ENCODE measurements at regions not wholly inside any gene's neighbourhood (a gene's known extent, or its start where the extent isn't known, plus 50 kb on each side); places are given as distances from the start of the nearest gene placed in this dataset.

DNA sequence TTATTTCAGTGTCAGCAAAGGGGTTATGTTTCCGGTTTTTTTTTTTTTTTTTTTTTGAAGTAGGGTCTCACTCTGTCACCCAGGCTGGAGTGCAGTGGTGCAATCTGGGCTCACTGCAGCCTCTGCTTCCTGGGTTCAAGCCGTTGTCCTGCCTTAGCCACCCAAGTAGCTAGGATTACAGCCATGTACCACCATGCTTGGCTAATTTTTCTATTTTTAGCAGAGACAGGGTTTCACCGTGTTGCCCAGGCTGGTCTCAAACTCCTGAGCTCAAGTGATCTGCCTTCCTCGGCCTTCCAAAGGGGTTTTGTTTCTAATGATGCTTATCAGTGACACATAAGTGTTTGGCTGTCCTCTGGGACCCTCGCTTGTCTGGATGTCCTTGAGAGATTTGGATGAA is 235.7 kb upstream of the C2CD4B start:
- TF ChIP-seq, protein P1, sequence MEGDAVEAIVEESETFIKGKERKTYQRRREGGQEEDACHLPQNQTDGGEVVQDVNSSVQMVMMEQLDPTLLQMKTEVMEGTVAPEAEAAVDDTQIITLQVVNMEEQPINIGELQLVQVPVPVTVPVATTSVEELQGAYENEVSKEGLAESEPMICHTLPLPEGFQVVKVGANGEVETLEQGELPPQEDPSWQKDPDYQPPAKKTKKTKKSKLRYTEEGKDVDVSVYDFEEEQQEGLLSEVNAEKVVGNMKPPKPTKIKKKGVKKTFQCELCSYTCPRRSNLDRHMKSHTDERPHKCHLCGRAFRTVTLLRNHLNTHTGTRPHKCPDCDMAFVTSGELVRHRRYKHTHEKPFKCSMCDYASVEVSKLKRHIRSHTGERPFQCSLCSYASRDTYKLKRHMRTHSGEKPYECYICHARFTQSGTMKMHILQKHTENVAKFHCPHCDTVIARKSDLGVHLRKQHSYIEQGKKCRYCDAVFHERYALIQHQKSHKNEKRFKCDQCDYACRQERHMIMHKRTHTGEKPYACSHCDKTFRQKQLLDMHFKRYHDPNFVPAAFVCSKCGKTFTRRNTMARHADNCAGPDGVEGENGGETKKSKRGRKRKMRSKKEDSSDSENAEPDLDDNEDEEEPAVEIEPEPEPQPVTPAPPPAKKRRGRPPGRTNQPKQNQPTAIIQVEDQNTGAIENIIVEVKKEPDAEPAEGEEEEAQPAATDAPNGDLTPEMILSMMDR (conservative IDR thresholded peaks at IDR 0.05; ENCODE audit: low read depth, low read length), result no peak
- TF ChIP-seq EZH2 (IDR thresholded peaks at IDR 0.05; ENCODE audit: borderline replicate concordance, low read depth, low read length, poor library complexity, severe bottlenecking), result no peak

Measured in A673 (cell line).